ENCODE measurements at regions not wholly inside any gene's neighbourhood (a gene's known extent, or its start where the extent isn't known, plus 50 kb on each side); places are given as distances from the start of the nearest gene placed in this dataset.

- no peaks in the 10 kb centered on the region for H3K9me3 ChIP-seq
- H3K36me3 ChIP-seq (ENCODE audit: insufficient read depth in 1 of 2, low read depth in 1 of 2): no peaks in the 10 kb centered on the region
- H3K4me1 ChIP-seq: no peaks in the 10 kb centered on the region
- ATAC-seq: peak in 2 of 4 donors; percentile 39 to 69
- intact Hi-C loops (cut with DNase I): no loop called here
- no peak for TF ChIP-seq CTCF (IDR thresholded peaks at IDR 0.05)
- H3K4me3 ChIP-seq: no peak overlapping the region
- H3K27ac ChIP-seq: no peak overlapping the region
- DNase-seq: no peak
- 35 to 40% (median 39%) methylated on average over 9 of the region's 9 CpGs for WGBS, 3 donors
- no peaks in the 10 kb centered on the region for H3K27me3 ChIP-seq (ENCODE audit: insufficient read depth in 3 of 3, low read length in 2 of 3)
These were observed 470.5 kb downstream of the LTN1 start for GRCh38 chr21:28522014-28522799.

DNA sequence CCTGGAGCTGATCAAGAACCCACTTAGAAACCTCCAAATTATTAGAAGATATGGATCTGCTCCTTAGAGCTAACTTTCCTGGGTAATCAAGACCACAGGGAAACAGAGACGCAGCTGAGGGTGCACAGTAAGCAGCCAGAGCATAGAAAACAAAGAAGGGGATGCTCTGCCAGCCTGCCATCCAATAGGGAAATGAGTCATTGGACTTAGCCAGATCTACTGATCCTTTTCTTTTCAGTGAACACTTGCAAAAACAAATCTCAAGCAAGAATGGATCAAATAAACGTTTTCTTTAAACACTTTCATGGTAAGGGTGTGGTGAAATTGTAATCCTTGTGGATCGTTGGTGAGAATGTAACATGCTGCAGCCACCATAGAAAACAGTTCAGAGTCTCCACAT lies 474.0 kb downstream of the LTN1 start:
- H3K36me3 ChIP-seq (ENCODE audit: insufficient read depth in 1 of 2, low read depth in 1 of 2): no peaks in the 10 kb centered on the region
- TF ChIP-seq CTCF (IDR thresholded peaks at IDR 0.05): no peak
- no peak overlapping the region for H3K27ac ChIP-seq
- no peak overlapping the region for H3K4me3 ChIP-seq
- H3K27me3 ChIP-seq (ENCODE audit: insufficient read depth in 3 of 3, low read length in 2 of 3): no peaks in the 10 kb centered on the region
- H3K9me3 ChIP-seq: no peaks in the 10 kb centered on the region
- WGBS, 3 donors: 52 to 63% (median 57%) methylated on average over 3 of the region's 3 CpGs
- no peaks in the 10 kb centered on the region for H3K4me1 ChIP-seq
- DNase-seq (no peak), ATAC-seq (no peak)
- intact Hi-C loops (cut with DNase I): loop anchor here in 1 of 2 donors (10.0 kb wide), 1 partner anchor 426 kb away; no protein-coding TSS in a partner anchor

DNA sequence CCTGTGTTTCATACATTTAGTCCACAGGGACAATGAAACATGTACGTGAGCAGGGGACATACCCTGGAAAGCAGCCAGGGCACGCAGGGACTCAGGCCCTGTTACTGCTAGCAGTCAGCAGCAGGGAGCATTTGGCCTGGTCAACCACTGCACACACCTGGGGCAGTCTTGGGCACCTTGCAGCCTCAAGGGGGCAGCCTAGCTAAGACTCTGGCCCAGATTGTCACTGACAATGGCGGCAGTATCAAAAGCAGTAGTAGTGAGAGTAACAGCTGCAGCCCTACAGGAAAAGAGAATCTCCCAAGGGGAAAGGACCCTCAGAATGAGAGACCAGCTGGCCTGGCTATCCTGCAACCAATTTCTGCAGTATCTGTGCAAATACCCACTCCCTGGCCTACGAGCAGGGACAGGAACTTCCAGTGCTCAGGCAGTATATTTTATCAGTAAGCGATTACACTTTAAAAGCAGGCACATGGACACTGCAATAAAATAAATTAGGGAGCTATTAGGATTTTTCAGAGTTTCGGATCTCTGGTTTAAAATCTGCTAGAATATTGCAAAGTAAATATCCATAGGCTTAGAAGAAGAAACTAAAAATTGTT lies 475.6 kb downstream of the LTN1 start:
- WGBS, 3 donors: 28 to 39% (median 38%) methylated on average over 6 of the region's 6 CpGs
- Histone ChIP-seq H3K27me3 (ENCODE audit: insufficient read depth in 3 of 3, low read length in 2 of 3) (no peaks in the 10 kb centered on the region), H3K27ac (no peak overlapping the region), H3K4me3 (no peak overlapping the region), H3K4me1 (no peaks in the 10 kb centered on the region), H3K9me3 (no peaks in the 10 kb centered on the region), H3K36me3 (ENCODE audit: insufficient read depth in 1 of 2, low read depth in 1 of 2) (no peaks in the 10 kb centered on the region)
- ATAC-seq (peak; percentile 87 to 97 (median 91)), DNase-seq (peak; percentile 40 to 69)
- intact Hi-C loops (cut with DNase I): loop anchor here (1.0 to 10.0 kb wide), 3 partner anchors 228 to 428 kb away; no protein-coding TSS in a partner anchor
- TF ChIP-seq CTCF (IDR thresholded peaks at IDR 0.05): peak; percentile 69

GRCh38 chr21:28516021-28516420 lies 476.7 kb downstream of the LTN1 start:
- Histone ChIP-seq H3K27me3 (ENCODE audit: insufficient read depth in 3 of 3, low read length in 2 of 3) (no peaks in the 10 kb centered on the region), H3K4me3 (no peak overlapping the region), H3K4me1 (no peaks in the 10 kb centered on the region), H3K9me3 (no peaks in the 10 kb centered on the region), H3K27ac (no peak overlapping the region), H3K36me3 (ENCODE audit: insufficient read depth in 1 of 2, low read depth in 1 of 2) (no peaks in the 10 kb centered on the region)
- DNase-seq (no peak), ATAC-seq (no peak)
- intact Hi-C loops (cut with DNase I): loop anchor here (2.0 to 10.0 kb wide), 2 partner anchors 229 to 429 kb away; no protein-coding TSS in a partner anchor
- WGBS, 3 donors: 66 to 78% (median 74%) methylated on average over 1 of the region's 1 CpG
- TF ChIP-seq CTCF (IDR thresholded peaks at IDR 0.05): no peak

Data from psoas muscle (tissue), 7 donors.